ENCODE measurements at regions not wholly inside any gene's neighbourhood (a gene's known extent, or its start where the extent isn't known, plus 50 kb on each side); places are given as distances from the start of the nearest gene placed in this dataset.
"Not testable (repeated sequence)": the region's sequence is repeated elsewhere in the genome, so short reads cannot be mapped to it uniquely, and the experiment has no call there.

DNA sequence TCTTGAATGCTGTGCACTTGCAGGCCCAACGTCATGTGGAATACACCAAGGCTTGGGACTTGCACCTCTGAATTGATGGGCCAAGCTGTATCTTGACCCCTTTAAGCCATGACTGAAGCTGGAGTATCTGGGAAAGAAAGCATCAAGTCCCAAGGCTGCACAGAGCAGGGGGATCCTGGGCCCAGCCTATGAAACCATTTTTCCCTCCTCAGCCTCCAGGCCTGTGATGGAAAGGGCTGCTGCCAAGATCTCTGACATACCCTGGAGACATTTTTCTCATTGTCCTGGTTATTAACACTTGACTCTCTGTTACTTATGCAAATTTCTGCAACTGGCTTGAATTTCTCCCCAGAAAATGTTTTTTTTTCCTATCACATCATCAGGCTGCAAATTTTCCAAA is 174.0 kb upstream of the SNX2 start:
- no peak for DNase-seq

DNA sequence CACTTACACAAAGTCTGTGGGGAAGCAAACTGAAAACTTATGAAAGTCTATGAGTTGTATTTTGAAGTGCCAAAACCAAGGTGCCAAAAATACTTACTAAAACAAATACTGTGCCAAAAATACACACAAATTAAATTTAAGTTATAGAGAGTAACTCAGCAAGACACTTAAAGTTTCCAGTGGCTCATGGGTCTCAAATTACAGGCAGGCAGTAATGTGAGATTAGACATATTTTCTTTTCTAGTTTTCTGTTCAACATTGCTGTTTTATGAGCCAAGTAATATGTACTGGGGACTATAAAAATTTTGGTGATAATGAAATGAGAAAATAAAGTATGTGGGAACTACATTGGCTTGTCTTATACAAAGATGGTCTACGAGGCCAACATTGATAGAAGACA is 172.2 kb upstream of the SNX2 start:
- DNase-seq, result peak; percentile 8

DNA sequence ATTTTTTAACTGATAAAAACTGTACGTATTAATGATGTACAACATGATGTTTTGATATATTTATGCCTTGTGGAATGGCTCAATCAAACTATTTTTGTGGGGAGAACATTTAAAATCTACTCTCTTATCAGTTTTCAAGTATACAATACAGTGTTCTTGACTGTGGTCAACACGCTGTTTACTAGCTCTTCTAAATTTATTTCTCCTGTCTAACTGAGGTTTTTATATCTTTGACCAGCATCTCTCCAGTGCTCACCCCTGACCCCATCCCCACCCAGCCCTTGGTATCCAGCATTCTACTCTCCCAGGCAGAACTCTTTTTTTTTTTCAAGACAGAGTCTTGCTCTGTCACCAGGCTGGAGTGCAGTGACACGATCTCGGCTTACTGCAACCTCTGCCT is 169.6 kb upstream of the SNX2 start:
- DNase-seq, result no peak

DNA sequence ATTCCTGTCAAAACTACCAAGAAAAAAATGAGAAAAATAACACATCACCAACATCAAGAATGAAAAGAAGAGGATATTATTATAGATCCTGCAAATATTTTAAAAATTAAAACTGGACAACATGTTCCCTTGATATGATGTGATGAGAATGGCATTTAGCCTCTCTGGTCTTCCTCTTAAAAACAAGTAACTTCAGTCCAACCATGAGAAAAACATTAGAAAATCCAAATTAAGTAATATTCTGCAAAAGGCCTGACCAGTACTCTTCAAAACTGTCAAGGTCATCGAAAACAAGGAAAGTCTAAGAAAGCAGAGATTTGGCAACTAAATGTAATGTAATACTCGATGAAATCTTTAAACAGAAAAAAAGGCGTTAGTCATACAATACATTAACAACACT is 167.1 kb upstream of the SNX2 start:
- no peak for DNase-seq

DNA sequence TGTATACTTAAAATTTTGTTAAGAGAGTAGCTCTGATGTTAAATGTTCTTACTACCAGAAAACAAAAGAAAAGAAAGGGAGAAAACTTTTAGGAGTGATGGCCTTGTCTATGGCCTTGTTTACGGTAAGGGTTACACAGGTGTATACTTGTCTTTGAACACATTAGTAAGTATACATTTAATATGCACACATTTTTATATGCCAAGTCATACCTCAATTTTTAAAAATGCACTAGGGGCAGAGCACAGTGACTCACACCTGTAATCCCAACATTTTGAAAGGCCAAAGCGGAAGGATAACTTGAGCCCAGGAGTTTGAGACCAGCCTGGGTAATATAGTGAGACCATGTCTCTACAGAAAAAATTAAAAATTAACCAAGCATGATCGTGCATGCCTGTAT is 166.7 kb upstream of the SNX2 start:
- DNase-seq, result no peak

DNA sequence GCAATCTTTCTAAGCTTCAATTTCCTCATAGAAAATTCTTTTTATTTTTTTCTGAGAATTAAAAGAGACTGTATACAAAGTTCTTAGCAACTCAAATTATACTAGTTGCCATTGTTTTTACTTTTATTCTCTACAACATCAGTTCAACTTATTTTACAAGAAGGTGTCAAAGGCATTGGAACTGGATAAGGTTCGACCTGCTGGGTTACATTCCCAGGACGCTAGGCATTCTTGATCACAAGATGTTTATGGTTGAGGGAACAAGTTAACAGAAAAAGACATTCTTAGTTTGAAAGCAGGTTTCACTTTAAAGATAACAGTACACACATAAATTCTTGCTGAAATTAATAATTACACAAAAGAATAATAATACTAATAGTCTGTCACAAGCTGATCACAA is 163.5 kb upstream of the SNX2 start:
- DNase-seq, result peak; percentile 69

DNA sequence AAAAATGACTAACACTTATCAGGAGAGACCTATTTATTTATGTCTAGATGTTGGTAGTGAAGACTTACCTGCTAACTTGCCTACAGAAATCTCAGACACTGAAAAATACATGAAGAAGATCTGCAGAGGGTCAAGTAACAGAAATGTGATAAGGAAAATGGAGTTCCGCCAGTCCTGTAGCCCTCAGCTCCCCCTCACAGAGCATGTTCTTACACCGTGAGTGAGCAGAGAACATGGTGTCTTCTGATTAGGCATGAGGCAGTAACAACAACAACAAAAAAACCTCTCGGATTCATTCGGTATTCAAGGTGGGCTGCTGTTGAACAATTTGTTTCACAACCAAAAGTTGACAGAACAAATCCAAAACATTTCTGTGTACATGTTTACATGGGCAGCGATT is 162.0 kb upstream of the SNX2 start:
- DNase-seq, result no peak

DNA sequence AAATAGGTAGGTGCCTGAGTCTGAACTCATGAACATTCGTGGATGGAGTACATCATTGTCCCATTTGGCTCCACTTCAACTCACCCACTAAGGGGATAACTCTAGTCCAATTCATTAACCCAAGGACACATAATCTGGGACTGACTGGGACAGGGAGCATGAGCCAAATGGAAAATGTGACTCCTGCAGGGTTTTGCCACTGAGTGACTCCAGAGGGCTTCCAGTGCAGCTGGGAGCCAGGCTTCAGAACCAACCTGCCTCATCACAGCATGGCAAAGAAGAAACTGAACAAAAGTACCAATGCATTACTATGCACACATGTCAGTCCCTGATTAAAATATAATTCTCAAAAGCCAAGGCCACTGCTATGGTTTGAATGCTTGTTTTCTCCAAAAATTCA is 159.7 kb upstream of the SNX2 start:
- no peak for DNase-seq

DNA sequence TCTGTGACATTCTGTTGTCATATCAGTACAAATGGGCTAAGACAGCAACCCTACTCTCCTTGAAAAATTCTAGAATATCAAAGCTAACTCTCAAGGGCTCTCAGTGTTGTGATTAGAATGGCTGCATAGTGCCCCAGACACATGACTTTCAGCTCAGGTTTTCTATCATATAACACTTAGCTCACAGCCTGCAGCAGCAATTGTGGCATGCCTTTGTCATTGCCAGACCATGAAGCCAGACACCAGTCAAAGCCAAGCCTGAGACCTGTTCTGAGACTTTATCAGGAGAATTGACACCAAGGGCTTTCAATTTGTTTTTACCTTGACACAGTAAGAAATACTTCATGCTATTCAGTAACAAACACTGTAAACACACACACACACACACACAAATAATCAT is 159.0 kb upstream of the SNX2 start:
- DNase-seq, result no peak

DNA sequence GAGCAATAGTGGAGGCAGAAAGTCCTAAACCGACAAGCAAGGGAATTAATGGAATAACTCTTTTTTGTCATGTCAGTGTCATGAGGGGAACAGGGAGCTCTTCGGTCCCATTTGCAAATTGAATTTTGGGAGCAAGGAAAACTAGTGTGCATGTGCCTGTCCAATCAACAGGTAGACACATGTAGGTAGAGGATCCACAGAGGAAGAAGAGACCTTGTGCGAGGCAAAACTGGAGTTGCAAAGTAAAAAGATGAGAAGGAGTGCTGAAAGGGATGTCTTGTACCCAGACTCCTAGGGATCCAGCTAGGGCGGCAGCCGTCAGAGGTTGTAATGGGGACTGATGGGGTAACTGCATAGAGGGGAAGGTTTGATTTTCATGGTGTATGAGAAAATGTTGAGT is 156.8 kb upstream of the SNX2 start:
- DNase-seq, result not testable (repeated sequence)

DNA sequence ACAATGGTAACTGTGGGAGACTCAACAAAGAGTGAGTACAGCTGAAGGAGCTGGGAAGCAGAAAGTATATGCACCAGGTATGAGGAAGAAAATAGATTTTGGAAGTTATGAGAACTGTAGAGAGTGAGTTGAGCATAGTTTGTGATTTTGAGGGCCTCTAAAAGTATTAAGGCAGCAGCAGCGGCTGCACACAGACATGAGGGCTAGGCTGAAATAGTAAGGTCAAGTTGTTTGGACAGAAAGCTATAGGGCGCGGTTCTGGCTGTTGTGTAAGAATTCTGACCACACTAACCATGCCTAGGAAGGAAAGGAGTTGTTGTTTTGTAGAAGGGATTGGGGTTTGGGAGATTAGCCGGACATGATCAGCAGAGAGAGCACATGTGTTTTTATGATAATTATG is 154.1 kb upstream of the SNX2 start:
- not testable (repeated sequence) for DNase-seq

DNA sequence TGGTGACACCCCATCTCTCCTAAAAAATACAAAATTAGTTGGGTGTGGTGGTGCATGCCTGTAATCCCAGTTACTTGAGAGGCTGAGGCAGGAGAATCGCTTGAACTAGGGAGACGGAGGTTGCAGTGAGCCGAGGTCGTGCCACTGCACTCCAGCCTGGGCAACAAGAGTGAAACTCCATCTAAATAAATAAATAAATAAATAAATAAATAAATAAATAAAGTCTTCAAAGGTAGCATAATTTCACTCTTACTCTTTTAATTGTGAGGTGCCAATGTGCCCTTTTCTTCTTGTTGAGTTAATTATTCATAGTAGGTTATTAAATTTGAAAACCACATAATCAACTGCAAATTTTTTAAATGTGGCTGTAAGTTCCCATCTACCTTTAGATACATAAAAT is 146.2 kb upstream of the SNX2 start:
- not testable (repeated sequence) for DNase-seq

DNA sequence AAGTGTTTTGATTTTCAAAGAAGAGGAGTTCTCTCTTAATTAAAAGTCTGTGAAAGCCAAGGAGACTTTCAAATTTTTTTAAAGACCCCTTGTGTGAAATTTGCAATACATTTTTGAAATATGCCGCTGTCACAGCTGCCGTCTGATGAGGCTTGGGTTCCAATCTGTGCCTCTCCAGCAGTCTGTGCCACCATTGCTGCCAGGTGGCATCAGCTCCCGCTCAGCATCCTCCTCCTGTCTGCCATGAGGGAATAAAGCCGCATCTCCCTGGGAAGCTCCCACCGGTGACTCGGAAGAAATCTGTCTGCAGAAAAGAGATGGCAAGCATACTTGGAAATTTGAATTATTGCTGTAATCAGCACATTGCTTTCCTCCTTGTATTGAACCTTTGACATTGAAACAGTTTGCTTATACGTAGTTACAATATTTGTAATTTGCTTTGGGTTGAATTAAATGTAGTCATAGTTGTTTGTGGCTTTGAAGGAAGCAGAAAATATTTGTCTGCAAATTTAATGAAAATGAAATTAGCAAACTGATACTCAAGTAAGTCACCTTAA is 145.7 kb upstream of the SNX2 start:
- DNase-seq, result no peak

DNA sequence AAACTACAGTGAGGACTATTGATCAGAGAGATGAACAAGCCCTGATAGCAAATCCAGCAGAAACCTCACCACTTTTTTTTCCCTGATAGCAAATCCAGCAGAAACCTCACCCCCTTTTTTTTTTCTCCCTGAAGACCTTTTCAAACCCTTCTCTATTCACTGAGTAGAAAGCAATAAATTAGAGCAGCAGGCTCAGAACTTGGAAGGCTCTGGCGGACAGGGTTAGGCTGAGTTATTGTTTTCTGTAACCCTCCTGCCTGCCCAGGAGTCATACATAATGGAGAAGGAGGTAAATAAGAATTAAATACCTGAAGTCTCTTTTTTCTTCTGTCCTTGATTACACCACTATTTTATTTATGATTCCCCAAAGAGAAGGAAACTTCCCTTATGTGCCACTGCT is 136.3 kb upstream of the SNX2 start:
- peak; percentile 30 for DNase-seq

DNA sequence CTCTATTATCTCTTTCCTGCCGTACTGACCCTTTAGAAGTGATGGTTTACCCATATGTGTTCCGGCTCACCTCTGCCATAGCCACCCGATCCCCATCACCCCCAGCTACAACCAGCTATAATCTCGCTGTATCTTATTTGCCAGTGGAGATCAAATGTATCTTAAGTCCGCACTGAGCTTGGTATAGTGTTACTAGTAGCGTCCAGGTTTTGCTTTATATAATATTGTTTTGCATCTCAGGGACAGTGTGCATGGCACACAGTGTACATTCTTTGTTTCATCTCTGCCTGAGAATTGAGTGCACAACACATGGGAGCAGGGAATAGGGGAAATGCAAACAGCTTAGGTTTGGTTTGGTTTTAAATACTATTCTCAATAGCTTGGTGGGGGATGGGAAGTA is 135.8 kb upstream of the SNX2 start:
- no peak for DNase-seq

DNA sequence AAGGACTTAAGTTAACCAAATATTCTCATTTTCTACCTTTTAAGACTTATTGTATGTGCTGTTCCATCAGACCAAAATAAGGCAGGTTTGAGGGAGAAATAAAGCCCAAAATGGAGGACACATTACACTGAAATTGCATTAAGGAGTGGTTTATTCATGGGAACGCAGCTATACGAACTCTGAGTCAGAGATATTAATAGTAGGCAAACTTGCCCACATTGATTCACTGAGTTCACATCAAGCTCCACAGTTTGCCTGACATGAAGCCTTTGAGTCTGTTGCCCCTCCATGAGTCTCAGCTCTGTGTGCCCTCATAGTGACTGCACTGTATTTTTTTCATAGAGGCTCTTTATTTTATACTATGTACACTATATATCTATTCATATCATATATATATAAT is 135.0 kb upstream of the SNX2 start:
- no peak for DNase-seq

DNA sequence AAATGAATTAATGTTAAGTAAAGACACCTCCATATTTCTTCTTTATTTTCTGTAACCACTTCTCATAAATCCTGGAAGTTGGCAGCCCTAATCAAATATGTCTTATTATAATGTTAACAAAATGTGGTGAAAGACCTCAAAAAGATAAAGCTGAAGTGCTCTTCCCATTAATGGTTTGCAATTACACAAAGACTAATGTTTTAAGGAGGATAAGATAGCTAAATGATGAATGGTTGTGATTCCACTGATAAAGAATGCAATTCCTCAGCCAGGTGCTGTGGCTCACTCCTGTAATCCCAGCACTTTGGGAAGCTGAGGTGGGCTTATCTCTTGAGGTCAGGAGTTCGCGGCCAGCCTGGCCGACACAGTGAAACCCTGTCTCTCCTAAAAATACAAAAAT is 125.8 kb upstream of the SNX2 start:
- no peak for DNase-seq

DNA sequence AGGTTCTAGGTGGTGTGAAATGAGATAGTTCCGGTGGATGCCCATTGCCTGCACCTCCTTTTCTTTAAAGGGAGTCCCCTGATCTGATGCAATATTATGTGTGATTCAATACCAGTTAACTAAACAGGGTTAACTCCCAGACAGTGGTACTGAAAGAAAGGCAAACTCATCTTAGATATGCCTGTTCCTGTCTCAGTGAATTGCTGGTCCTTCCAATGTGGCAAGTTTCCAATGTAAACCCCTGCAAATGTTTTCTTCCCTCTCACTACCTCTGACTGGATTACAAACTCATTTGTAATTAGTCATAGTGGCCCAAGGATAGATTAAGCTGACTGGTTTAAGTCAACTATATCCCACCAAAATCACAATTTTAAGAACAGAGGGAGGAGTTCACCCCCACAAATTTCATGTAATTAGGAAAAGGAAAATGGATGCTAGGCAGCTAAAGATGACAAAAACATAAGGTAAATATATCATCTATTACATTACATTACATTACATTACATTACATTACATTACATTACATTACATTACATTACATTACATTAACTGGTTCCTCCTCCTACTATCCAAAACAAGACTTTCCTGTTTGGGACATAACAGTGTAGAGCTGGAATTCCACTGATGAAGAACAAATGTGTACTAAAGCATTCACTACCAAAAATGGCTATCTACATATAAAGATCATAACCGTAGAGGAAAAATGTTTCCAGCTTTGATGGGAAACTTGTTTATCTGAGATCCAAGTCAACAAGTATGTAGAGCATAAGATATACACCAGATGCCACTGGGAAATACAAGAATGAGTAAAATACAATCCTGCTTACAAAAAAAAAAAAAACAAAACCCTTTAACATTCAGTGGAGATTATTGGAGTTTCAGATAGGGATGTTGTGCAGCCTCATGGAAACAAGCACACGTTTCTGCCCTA is 121.5 kb upstream of the SNX2 start:
- DNase-seq, result peak; percentile 30

DNA sequence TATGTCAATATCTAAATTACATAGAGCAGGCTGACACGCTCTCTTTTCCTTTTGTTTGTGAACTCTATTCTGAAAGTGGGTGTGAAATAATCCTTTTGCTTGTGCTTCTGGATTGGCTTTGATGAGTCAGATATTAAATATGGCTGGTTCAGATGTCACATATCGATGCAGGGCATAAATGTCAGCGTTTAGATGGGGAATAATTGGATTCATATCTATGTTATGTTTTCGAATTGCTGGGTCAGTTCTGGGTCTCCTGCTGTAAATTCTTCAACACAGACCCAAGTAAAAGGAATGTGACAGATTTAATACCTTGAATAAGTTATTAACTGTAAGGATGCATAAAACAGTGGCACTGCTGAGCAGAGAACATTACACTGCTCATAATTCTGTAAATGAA is 118.7 kb upstream of the SNX2 start:
- DNase-seq, result no peak

DNA sequence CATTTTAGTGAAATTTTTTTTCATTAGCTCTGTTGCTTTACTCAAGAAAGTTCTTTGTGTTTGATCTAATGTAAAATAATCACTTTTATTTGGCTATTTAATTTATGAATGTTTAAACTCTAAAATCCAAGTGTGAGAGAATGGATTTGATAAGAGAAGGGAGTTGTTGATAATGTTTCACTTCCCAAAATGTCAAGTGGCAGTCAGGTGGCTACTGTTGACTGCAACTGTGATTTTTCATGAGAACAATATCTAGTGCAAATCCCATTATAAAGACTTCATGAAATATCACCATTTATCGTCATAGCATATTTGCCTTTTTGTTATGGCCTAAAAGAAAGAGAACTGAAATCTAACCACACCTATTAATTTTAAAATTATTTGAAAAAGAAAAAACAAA is 118.3 kb upstream of the SNX2 start:
- no peak for DNase-seq

DNA sequence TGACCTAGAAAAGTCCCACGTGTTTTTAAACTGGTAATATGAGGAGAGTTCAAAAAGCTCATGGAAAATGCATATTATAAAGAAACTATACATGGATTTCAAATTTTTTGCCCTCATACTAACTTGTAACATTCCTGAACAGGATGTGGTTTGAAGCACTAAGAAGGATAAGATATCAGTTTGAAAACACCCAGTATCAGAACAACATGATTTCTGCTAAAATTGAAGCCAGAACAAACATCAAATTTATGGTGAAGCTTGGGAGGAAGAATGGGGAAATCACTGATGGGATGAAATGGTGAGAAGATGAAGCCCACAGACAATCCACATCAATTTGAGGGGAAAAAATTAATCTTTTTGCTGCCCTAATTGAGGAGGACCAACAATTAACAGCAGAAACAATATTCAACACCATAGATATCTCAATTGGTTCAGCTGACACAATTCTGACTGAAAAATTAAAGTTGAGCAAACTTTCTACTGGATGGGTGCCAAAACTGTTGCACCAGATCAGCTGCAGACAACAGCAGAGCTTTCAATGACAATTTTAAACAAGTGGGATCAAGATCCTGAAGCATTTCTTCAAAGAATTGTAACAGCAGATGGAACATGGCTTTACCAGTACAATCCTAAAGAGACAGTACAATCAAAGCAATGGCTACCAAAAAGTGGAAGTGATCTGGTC is 113.2 kb upstream of the SNX2 start:
- DNase-seq, result no peak

DNA sequence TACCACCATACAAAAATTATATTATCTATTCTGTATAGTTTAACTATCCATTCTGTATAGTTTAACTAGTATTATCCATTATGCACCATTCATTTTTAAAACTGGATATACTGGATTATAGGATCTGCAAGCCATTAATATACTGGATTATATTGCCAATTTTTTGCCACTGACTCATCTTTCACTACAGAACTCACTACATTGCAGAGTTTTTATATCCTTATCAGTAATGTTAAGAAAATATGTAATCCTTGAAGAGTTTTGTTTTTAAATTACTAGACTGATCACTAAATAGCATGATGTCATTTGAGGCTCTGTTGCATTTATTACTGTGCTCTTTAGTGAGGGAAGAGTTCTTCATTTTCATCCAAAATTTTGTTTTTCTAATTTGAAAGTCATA is 109.8 kb upstream of the SNX2 start:
- no peak for DNase-seq

DNA sequence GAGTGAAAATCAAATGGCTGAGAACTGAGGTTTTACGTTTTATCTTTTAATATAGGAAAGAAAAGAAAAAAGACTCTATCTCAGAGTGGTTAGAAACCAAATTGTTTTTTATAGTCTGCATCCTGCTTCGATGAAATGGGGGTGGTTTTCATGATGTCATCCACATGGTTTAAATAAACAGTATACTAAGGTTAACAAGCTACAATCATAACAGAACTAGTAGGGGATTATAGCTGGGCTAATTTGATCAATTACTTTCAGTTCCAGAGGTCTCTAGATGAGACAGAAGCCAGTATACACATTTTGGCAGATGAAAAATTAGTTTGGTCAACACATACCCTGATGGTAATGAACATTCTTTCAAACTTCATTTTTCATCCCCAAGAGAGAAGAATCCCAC is 106.3 kb upstream of the SNX2 start:
- DNase-seq, result no peak
